ENCODE measurements at regions not wholly inside any gene's neighbourhood (a gene's known extent, or its start where the extent isn't known, plus 50 kb on each side); places are given as distances from the start of the nearest gene placed in this dataset.

- TF ChIP-seq CTCF (IDR thresholded peaks at IDR 0.05), result no peak
- TF ChIP-seq POLR2A (IDR thresholded peaks at IDR 0.05), result no peak
These were observed 148.6 kb upstream of the ARG1 start for GRCh38 chr6:131424475-131424874.

All from uterus (tissue), 2 donors.